ENCODE measurements at regions not wholly inside any gene's neighbourhood (a gene's known extent, or its start where the extent isn't known, plus 50 kb on each side); places are given as distances from the start of the nearest gene placed in this dataset.

DNA sequence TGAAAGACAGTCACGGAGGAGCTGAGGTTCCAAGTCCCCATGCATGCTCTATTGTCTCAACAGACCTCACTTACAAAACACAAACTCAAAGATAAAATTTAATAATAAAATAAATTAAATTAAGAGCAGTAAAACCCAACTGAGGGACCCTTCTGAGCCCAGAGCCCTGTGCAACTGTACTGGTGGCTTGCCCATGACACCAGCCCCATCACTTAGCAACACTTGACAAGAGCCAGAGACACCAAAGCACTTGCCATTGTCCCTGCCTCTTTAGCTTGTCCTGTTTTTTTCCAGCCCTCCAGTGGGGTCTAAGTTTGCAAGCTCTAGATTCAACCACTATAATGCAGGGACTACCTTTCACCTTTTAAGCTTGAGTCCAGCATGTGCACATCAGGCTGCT lies 117.9 kb downstream of the JCAD start:
- TF ChIP-seq, protein P1, sequence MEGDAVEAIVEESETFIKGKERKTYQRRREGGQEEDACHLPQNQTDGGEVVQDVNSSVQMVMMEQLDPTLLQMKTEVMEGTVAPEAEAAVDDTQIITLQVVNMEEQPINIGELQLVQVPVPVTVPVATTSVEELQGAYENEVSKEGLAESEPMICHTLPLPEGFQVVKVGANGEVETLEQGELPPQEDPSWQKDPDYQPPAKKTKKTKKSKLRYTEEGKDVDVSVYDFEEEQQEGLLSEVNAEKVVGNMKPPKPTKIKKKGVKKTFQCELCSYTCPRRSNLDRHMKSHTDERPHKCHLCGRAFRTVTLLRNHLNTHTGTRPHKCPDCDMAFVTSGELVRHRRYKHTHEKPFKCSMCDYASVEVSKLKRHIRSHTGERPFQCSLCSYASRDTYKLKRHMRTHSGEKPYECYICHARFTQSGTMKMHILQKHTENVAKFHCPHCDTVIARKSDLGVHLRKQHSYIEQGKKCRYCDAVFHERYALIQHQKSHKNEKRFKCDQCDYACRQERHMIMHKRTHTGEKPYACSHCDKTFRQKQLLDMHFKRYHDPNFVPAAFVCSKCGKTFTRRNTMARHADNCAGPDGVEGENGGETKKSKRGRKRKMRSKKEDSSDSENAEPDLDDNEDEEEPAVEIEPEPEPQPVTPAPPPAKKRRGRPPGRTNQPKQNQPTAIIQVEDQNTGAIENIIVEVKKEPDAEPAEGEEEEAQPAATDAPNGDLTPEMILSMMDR (IDR thresholded peaks at IDR 0.05; ENCODE audit: low read depth, low read length, missing input control), result no peak
- TF ChIP-seq TAF1 (conservative IDR thresholded peaks at IDR 0.05), result no peak
- TF ChIP-seq RAD21 (IDR thresholded peaks at IDR 0.05), result no peak
- TF ChIP-seq, protein P2, sequence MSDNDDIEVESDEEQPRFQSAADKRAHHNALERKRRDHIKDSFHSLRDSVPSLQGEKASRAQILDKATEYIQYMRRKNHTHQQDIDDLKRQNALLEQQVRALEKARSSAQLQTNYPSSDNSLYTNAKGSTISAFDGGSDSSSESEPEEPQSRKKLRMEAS (IDR thresholded peaks at IDR 0.05), result no peak
- TF ChIP-seq EGR1 (IDR thresholded peaks at IDR 0.05; ENCODE audit: low read depth in 2 of 2), result no peak
- TF ChIP-seq YY1 (IDR thresholded peaks at IDR 0.05), result no peak
